ENCODE measurements at regions not wholly inside any gene's neighbourhood (a gene's known extent, or its start where the extent isn't known, plus 50 kb on each side); places are given as distances from the start of the nearest gene placed in this dataset.

DNA sequence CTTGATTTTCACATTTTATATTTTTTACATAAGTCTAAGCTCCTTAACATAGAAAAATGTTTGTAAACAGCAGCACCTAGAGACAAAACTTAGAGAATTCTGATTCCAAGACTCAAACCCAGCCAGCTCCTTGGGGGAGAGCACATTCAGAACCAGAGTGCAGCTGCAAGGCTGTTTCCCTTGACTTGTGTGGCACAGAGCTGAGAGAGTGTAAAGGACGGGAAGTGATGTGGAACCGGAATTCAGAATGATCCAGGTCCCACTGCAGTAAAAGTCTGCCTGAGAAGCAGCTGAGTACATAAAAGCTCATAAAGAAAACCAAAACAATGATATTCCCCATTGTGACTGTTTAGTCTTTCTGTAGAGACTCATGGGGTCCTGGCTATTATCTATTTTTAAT lies 713.8 kb downstream of the RAB28 start:
- TF ChIP-seq, protein P1, sequence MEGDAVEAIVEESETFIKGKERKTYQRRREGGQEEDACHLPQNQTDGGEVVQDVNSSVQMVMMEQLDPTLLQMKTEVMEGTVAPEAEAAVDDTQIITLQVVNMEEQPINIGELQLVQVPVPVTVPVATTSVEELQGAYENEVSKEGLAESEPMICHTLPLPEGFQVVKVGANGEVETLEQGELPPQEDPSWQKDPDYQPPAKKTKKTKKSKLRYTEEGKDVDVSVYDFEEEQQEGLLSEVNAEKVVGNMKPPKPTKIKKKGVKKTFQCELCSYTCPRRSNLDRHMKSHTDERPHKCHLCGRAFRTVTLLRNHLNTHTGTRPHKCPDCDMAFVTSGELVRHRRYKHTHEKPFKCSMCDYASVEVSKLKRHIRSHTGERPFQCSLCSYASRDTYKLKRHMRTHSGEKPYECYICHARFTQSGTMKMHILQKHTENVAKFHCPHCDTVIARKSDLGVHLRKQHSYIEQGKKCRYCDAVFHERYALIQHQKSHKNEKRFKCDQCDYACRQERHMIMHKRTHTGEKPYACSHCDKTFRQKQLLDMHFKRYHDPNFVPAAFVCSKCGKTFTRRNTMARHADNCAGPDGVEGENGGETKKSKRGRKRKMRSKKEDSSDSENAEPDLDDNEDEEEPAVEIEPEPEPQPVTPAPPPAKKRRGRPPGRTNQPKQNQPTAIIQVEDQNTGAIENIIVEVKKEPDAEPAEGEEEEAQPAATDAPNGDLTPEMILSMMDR (IDR thresholded peaks at IDR 0.05) = no peak
- TF ChIP-seq POLR2A (IDR thresholded peaks at IDR 0.05) = no peak
